ENCODE measurements at regions not wholly inside any gene's neighbourhood (a gene's known extent, or its start where the extent isn't known, plus 50 kb on each side); places are given as distances from the start of the nearest gene placed in this dataset.

DNA sequence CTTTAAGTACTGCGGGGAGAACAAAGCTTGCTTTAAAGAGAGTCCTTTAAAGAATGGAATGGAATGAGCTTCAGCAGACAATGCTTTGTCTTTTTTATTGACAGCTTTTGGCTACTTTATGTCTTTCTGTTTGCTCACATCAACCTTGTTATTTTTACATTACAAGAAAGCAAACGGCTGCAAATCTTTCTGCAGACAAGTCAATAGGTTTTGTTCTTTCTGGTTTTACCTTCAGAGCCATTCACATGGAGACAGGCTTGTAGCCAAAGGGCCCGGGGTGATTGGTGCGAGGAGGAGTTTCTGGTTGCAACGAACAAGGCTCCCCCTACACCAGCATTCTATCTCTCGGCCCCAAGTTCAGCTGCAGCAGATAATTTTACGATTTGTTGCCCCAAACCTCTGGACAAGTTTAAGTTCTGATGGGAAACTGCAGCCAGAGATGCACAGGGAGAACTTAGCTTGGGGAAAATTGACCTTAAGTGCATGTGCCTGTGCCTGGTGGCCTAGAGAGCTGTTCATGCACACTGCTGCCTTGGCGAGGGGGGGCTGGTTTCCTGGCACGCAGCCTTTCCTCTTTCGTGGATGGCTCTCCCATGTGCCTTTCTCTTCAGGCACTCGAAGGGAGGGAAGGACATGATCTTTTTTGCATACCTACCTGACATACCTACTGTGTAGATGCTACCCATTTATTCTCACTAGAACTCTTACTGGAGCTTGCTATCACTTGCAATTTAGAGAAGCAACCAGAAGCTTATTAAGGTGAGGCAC, 543.2 kb downstream of the DCDC2C start:
- Histone ChIP-seq H2AFZ (ENCODE audit: low read length) (no peak overlapping the region), H3K4me2 (ENCODE audit: low read depth, low read length) (no peak overlapping the region), H3K27me3 (ENCODE audit: control insufficient read depth in 1 of 2, insufficient read depth in 2 of 2, low read length in 2 of 2) (no peaks in the 10 kb centered on the region), H3K27ac (ENCODE audit: extremely low read length, insufficient read depth, low read length) (no peak overlapping the region), H3K79me2 (ENCODE audit: insufficient read depth, low read length) (no peaks in the 10 kb centered on the region), H4K20me1 (ENCODE audit: insufficient read depth, low read length) (no peaks in the 10 kb centered on the region), H3K36me3 (replicated peaks in 1 of 2; ENCODE audit: control insufficient read depth in 1 of 2, insufficient read depth in 2 of 2, low read length in 2 of 2) (no peaks in the 10 kb centered on the region), H3K9me3 (ENCODE audit: low read length) (peaks cover 26% of the 10 kb centered on the region), H3K4me3 (replicated peaks in 1 of 3; ENCODE audit: insufficient read depth in 1 of 3, low read depth in 2 of 3, low read length in 3 of 3) (no peak overlapping the region), H3K9ac (ENCODE audit: insufficient read depth, low read depth, low read length) (no peak overlapping the region), H3K4me1 (ENCODE audit: insufficient read depth, low read length) (no peaks in the 10 kb centered on the region)
- intact Hi-C loops (cut with micrococcal nuclease; ENCODE audit: unreplicated experiment) (no loop called here), in situ Hi-C loops (cut with HindIII; ENCODE audit: extremely low pct_ligation_motif_present, low pct_unique_long_range_greater_than_20kb) (no loop called here)
- under 1% methylated on average over 11 of the region's 11 CpGs for WGBS (ENCODE audit: low lambda C conversion rate)
- DNase-seq (ENCODE audit: low spot score) (no peak), ATAC-seq (no peak), FAIRE-seq (no peak)
- CTCF ChIA-PET (ENCODE audit: low intra/inter-chr PET ratio, low total read pairs) = no interaction called here
- TF ChIP-seq NR0B2 (CRISPR knock-in tag; IDR thresholded peaks at IDR 0.05) (no peak), AKAP8 (CRISPR knock-in tag; IDR thresholded peaks at IDR 0.05) (no peak), ZNF10 (CRISPR knock-in tag; IDR thresholded peaks at IDR 0.05; ENCODE audit: borderline replicate concordance, low read depth) (no peak), MTA3 (CRISPR knock-in tag; IDR thresholded peaks at IDR 0.05) (no peak), ATM (IDR thresholded peaks at IDR 0.05; ENCODE audit: borderline replicate concordance) (no peak)
- BruUV-seq (replicated peaks) = no TSS peak
- POLR2A ChIA-PET = no interaction called here

- Histone ChIP-seq H4K20me1 (ENCODE audit: insufficient read depth, low read length) (no peaks in the 10 kb centered on the region), H3K9ac (ENCODE audit: insufficient read depth, low read depth, low read length) (no peak overlapping the region), H3K4me2 (ENCODE audit: low read depth, low read length) (no peak overlapping the region), H3K36me3 (replicated peaks in 1 of 2; ENCODE audit: control insufficient read depth in 1 of 2, insufficient read depth in 2 of 2, low read length in 2 of 2) (no peaks in the 10 kb centered on the region), H3K27me3 (ENCODE audit: control insufficient read depth in 1 of 2, insufficient read depth in 2 of 2, low read length in 2 of 2) (no peaks in the 10 kb centered on the region), H2AFZ (ENCODE audit: low read length) (no peak overlapping the region), H3K79me2 (ENCODE audit: insufficient read depth, low read length) (no peaks in the 10 kb centered on the region), H3K27ac (ENCODE audit: extremely low read length, insufficient read depth, low read length) (no peak overlapping the region), H3K4me3 (replicated peaks in 1 of 3; ENCODE audit: insufficient read depth in 1 of 3, low read depth in 2 of 3, low read length in 3 of 3) (no peak overlapping the region), H3K9me3 (ENCODE audit: low read length) (peaks cover 15% of the 10 kb centered on the region; the same call in 1 of the 2 replicates), H3K4me1 (ENCODE audit: insufficient read depth, low read length) (no peaks in the 10 kb centered on the region)
- no peak for TF ChIP-seq ARHGAP35 (CRISPR knock-in tag; IDR thresholded peaks at IDR 0.05; ENCODE audit: borderline replicate concordance)
- TF ChIP-seq GFI1 (CRISPR knock-in tag; IDR thresholded peaks at IDR 0.05; ENCODE audit: borderline replicate concordance) = no peak
- no peak for TF ChIP-seq ZNF441 (CRISPR knock-in tag; IDR thresholded peaks at IDR 0.05; ENCODE audit: borderline replicate concordance)
- TF ChIP-seq ZNF563 (CRISPR knock-in tag; IDR thresholded peaks at IDR 0.05) = no peak
- TF ChIP-seq, protein P1, sequence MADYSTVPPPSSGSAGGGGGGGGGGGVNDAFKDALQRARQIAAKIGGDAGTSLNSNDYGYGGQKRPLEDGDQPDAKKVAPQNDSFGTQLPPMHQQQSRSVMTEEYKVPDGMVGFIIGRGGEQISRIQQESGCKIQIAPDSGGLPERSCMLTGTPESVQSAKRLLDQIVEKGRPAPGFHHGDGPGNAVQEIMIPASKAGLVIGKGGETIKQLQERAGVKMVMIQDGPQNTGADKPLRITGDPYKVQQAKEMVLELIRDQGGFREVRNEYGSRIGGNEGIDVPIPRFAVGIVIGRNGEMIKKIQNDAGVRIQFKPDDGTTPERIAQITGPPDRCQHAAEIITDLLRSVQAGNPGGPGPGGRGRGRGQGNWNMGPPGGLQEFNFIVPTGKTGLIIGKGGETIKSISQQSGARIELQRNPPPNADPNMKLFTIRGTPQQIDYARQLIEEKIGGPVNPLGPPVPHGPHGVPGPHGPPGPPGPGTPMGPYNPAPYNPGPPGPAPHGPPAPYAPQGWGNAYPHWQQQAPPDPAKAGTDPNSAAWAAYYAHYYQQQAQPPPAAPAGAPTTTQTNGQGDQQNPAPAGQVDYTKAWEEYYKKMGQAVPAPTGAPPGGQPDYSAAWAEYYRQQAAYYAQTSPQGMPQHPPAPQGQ (CRISPR knock-in tag; IDR thresholded peaks at IDR 0.05; ENCODE audit: borderline replicate concordance) = no peak
- TF ChIP-seq NR2C2 (CRISPR knock-in tag; IDR thresholded peaks at IDR 0.05; ENCODE audit: borderline replicate concordance) = no peak
- TF ChIP-seq ZNF333 (CRISPR knock-in tag; IDR thresholded peaks at IDR 0.05; ENCODE audit: borderline replicate concordance) = no peak
- TF ChIP-seq SSRP1 (CRISPR knock-in tag; IDR thresholded peaks at IDR 0.05) = no peak
- WGBS (ENCODE audit: low lambda C conversion rate) = 1% methylated on average over 3 of the region's 3 CpGs
- intact Hi-C loops (cut with micrococcal nuclease; ENCODE audit: unreplicated experiment) = no loop called here
- ATAC-seq (no peak), FAIRE-seq (no peak), DNase-seq (ENCODE audit: low spot score) (no peak)
- no TSS peak for BruUV-seq (replicated peaks)
- ChIA-PET POLR2A (no interaction called here), CTCF (ENCODE audit: low intra/inter-chr PET ratio, low total read pairs) (no interaction called here)
- in situ Hi-C loops (cut with HindIII; ENCODE audit: extremely low pct_ligation_motif_present, low pct_unique_long_range_greater_than_20kb) = no loop called here
Measured at GRCh38 chr2:4247791-4248190, 544.4 kb downstream of the DCDC2C start.
